ENCODE measurements at regions not wholly inside any gene's neighbourhood (a gene's known extent, or its start where the extent isn't known, plus 50 kb on each side); places are given as distances from the start of the nearest gene placed in this dataset.

GRCh38 chr10:108014902-108015177, 850.3 kb upstream of the SORCS1 start:
- Histone ChIP-seq H2AFZ (ENCODE audit: low read length) (no peak overlapping the region), H3K9me2 (ENCODE audit: low read depth, low read length) (no peaks in the 10 kb centered on the region), H3F3A (ENCODE audit: insufficient read depth, low read length) (no peaks in the 10 kb centered on the region), H3K27me3 (ENCODE audit: insufficient read depth, low read length) (no peaks in the 10 kb centered on the region), H3K36me3 (ENCODE audit: insufficient read depth, low read length) (no peaks in the 10 kb centered on the region), H3K4me1 (ENCODE audit: insufficient read depth, low read length, severe bottlenecking) (no peaks in the 10 kb centered on the region), H3K4me3 (ENCODE audit: low read depth, low read length, poor library complexity, severe bottlenecking) (no peak overlapping the region), H4K20me1 (ENCODE audit: insufficient read depth, low read length) (no peaks in the 10 kb centered on the region), H3K79me2 (ENCODE audit: insufficient read depth, low read length) (no peaks in the 10 kb centered on the region), H3K9ac (ENCODE audit: low read length) (no peak overlapping the region), H3K27ac (ENCODE audit: low read depth, low read length, poor library complexity, severe bottlenecking) (no peak overlapping the region), H3K4me2 (ENCODE audit: low read length) (no peak overlapping the region), H3K9me3 (ENCODE audit: low read length) (no peaks in the 10 kb centered on the region)
- TF ChIP-seq EZH2 (IDR thresholded peaks at IDR 0.05; ENCODE audit: borderline replicate concordance, low read length) (no peak), CTCF (IDR thresholded peaks at IDR 0.05; ENCODE audit: low read length) (no peak)

GRCh38 chr10:108014145-108014901, 849.8 kb upstream of the SORCS1 start:
- Histone ChIP-seq H3K4me2 (ENCODE audit: low read length) (no peak overlapping the region), H3K4me1 (ENCODE audit: insufficient read depth, low read length, severe bottlenecking) (no peaks in the 10 kb centered on the region), H3K9me3 (ENCODE audit: low read length) (no peaks in the 10 kb centered on the region), H2AFZ (ENCODE audit: low read length) (no peak overlapping the region), H3K27ac (ENCODE audit: low read depth, low read length, poor library complexity, severe bottlenecking) (no peak overlapping the region), H3K9ac (ENCODE audit: low read length) (no peak overlapping the region), H3K27me3 (ENCODE audit: insufficient read depth, low read length) (no peaks in the 10 kb centered on the region), H3F3A (ENCODE audit: insufficient read depth, low read length) (no peaks in the 10 kb centered on the region), H3K79me2 (ENCODE audit: insufficient read depth, low read length) (no peaks in the 10 kb centered on the region), H3K9me2 (ENCODE audit: low read depth, low read length) (no peaks in the 10 kb centered on the region), H3K4me3 (ENCODE audit: low read depth, low read length, poor library complexity, severe bottlenecking) (no peak overlapping the region), H3K36me3 (ENCODE audit: insufficient read depth, low read length) (no peaks in the 10 kb centered on the region), H4K20me1 (ENCODE audit: insufficient read depth, low read length) (no peaks in the 10 kb centered on the region)
- TF ChIP-seq EZH2 (IDR thresholded peaks at IDR 0.05; ENCODE audit: borderline replicate concordance, low read length) (no peak), CTCF (IDR thresholded peaks at IDR 0.05; ENCODE audit: low read length) (no peak)

GRCh38 chr10:108005627-108006026, 841.1 kb upstream of the SORCS1 start:
- H3K4me2 ChIP-seq (ENCODE audit: low read length): no peak overlapping the region
- no peaks in the 10 kb centered on the region for H3K4me1 ChIP-seq (ENCODE audit: insufficient read depth, low read length, severe bottlenecking)
- H3K4me3 ChIP-seq (ENCODE audit: low read depth, low read length, poor library complexity, severe bottlenecking): no peak overlapping the region
- H3K9me3 ChIP-seq (ENCODE audit: low read length): no peaks in the 10 kb centered on the region
- no peak for TF ChIP-seq EZH2 (IDR thresholded peaks at IDR 0.05; ENCODE audit: borderline replicate concordance, low read length)
- no peak for TF ChIP-seq CTCF (IDR thresholded peaks at IDR 0.05; ENCODE audit: low read length)
- no peak overlapping the region for H3K9ac ChIP-seq (ENCODE audit: low read length)
- H2AFZ ChIP-seq (ENCODE audit: low read length): no peak overlapping the region
- no peaks in the 10 kb centered on the region for H4K20me1 ChIP-seq (ENCODE audit: insufficient read depth, low read length)
- H3F3A ChIP-seq (ENCODE audit: insufficient read depth, low read length): no peaks in the 10 kb centered on the region
- H3K27me3 ChIP-seq (ENCODE audit: insufficient read depth, low read length): no peaks in the 10 kb centered on the region
- no peaks in the 10 kb centered on the region for H3K79me2 ChIP-seq (ENCODE audit: insufficient read depth, low read length)
- H3K27ac ChIP-seq (ENCODE audit: low read depth, low read length, poor library complexity, severe bottlenecking): no peak overlapping the region
- H3K9me2 ChIP-seq (ENCODE audit: low read depth, low read length): no peaks in the 10 kb centered on the region
- H3K36me3 ChIP-seq (ENCODE audit: insufficient read depth, low read length): no peaks in the 10 kb centered on the region

Data from OCI-LY1 (cell line).